SK-MEL-5 (cell line): ENCODE measurements at regions not wholly inside any gene's neighbourhood (a gene's known extent, or its start where the extent isn't known, plus 50 kb on each side); places are given as distances from the start of the nearest gene placed in this dataset.
A peak's percentile ranks its signal among the peaks of the same experiment; 100 is the strongest.
"Not testable (repeated sequence)": the region's sequence is repeated elsewhere in the genome, so short reads cannot be mapped to it uniquely, and the experiment has no call there.

Source experiments
- DNase-seq: peaks from one replicate; pipeline ENCODE4 v3.0.0-alpha.2; 2016; ENCODE audit warnings: low read depth, low spot score
- in situ Hi-C: cut with HindIII; loops from 2 replicates; pipeline ENCODE4 v1.10.0; 2016; ENCODE audit warnings: low sequenced_read_pairs, high pct_unique_total_duplicates, low pct_unique_long_range_greater_than_20kb

GRCh38 chr4:124121461-124121971 lies 591.0 kb downstream of the ANKRD50 start:
- in situ Hi-C loops: no loop called here
- no peak for DNase-seq

- DNase-seq: no peak
- in situ Hi-C loops: no loop called here
These were observed 589.4 kb downstream of the ANKRD50 start for GRCh38 chr4:124123181-124123580.

- no peak for DNase-seq
- in situ Hi-C loops: no loop called here
These were observed 588.8 kb downstream of the ANKRD50 start for GRCh38 chr4:124123721-124124120.

DNA sequence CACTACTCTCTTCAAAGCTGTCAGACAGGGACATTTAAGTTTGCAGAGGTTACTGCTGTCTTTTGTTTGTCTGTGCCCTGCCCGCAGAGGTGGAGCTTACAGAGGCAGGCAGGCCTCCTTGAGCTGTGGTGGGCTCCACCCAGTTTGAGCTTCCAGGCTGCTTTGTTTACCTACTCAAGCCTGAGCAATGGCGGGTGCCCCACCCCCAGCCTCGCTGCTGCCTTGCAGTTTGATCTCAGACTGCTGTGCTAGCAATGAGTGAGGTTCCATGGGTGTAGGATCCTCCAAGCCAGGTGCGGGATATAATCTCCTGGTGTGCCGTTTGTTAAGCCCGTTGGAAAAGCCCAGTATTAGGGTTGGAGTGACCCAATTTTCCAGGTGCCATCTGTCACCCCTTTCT lies 581.2 kb downstream of the ANKRD50 start:
- DNase-seq, in situ Hi-C loops: not testable (repeated sequence)

- in situ Hi-C loops: no loop called here
- no peak for DNase-seq
These were observed 580.4 kb downstream of the ANKRD50 start for GRCh38 chr4:124132161-124132560.

DNA sequence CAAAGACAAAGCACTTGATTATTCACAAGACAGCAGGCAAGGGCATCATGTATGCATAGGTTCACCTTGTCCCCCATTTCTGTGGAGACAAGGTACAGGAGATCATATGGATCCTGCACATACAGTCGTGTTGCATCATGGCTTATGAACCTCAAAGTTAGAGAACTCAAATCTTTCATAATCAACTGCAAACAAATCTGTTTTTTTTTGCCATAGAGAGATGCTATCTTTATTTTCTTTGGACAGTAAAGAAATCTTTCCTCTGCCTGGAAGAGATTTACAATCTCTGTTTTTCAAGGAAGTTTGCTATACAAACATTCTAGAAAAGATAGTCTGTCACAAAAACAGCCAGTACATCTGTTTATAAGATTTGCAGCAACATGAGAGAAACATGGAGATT lies 578.8 kb downstream of the ANKRD50 start:
- DNase-seq: no peak
- in situ Hi-C loops: no loop called here

DNA sequence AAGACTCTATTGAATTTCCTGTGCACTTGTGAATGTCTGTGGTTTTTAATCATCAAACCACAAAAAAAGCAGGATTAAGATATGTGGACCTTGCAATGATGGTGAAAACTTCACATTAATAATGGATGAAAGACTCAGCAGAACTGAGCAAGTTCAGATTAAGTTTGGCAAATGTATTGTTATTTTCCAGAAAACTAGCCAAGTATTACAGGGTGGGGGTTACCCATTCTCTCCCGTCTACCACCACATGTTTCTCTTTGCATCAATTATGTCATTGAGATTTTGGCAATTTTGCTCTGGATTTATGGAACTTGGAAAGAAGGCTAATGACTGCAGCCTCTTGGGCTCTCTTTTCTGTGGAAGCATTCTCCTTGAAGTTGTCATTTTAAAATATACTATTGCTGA lies 577.1 kb downstream of the ANKRD50 start:
- in situ Hi-C loops: no loop called here
- DNase-seq: no peak

- no peak for DNase-seq
These were observed 573.5 kb downstream of the ANKRD50 start for GRCh38 chr4:124139044-124139443.

GRCh38 chr4:124143632-124144031 lies 568.9 kb downstream of the ANKRD50 start:
- in situ Hi-C loops: no loop called here

More at GRCh38 chr4:124139044-124139443, 573.5 kb downstream of the ANKRD50 start:
- in situ Hi-C loops: no loop called here

GRCh38 chr4:124144238-124144654 lies 568.3 kb downstream of the ANKRD50 start:
- in situ Hi-C loops: no loop called here
- no peak for DNase-seq

More at GRCh38 chr4:124143632-124144031, 568.9 kb downstream of the ANKRD50 start:
- no peak for DNase-seq

DNA sequence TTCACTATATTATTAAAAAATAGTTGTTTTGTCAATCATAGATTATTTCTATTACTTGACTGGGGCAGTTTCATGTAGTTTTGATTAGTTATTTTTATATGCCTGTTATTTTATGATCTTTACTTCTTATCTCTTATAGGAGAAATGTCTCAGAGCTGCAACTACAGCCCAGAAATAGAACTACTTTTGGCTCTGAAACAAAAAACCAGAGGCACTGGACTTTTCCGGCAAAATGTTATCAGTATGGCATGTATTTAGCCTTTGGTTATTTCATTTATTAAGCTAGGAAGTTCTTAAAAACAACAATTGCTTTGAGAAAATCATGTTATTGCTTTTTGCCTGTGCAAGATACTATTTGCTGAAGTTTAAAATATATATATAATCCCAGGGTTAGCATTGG lies 566.5 kb downstream of the ANKRD50 start:
- in situ Hi-C loops: no loop called here
- DNase-seq: no peak

DNA sequence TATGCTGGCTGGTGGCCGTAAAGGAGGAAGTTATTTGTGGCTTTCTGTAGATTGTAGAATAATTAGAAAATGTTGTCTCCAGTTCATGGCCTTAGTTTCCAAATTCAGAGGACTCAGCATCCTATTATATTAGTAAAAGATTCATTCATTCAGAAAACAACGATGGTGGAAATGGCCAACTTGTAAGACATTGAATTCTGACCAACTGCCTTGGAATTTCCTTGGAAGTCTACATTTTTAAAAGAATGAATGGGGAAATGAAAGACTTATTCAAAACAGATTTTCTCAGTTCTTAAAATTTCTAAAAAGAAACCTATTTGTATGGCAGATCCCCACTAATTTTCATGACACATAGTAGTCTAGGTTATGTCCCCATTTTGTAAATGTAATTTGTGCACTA lies 561.5 kb downstream of the ANKRD50 start:
- in situ Hi-C loops: no loop called here
- no peak for DNase-seq

DNA sequence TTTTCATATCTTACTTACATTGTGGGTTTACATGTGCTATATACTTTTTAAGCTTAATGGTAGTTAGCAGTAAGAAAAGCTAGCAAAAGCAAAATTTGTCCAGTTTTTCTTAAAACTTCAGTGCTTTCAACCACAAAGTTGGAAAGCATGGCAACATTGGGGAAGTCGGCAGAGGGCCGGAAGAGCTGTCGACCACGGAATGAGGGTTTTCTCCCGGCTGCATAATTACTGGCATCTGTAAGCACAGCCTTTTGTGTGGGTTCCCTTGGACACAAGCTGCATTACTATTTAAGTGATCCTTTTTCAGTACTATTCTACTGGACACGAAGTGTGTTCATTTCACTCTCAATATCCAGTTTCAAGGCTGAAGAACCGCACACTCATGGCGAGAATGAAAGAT lies 560.4 kb downstream of the ANKRD50 start:
- DNase-seq: peak; percentile 7
- in situ Hi-C loops: no loop called here

DNA sequence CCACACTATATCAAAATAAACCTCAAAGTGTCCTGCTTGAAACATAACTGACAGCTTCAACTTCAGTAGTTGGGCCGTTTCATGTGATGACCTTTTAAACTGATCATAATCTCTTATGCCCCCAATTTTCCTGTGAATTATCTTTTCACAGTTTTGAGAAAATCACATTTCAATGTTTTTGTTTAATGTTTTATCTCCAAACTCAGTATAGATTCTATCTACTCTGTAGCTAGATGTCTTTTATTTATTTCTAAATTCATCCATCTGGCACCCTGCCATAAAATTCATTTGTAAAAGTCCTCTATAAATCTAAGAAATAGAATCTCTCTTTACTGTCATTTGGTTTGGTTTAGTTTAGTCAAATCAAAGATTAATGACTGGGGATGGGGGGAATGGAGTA lies 557.3 kb downstream of the ANKRD50 start:
- in situ Hi-C loops: no loop called here
- no peak for DNase-seq

DNA sequence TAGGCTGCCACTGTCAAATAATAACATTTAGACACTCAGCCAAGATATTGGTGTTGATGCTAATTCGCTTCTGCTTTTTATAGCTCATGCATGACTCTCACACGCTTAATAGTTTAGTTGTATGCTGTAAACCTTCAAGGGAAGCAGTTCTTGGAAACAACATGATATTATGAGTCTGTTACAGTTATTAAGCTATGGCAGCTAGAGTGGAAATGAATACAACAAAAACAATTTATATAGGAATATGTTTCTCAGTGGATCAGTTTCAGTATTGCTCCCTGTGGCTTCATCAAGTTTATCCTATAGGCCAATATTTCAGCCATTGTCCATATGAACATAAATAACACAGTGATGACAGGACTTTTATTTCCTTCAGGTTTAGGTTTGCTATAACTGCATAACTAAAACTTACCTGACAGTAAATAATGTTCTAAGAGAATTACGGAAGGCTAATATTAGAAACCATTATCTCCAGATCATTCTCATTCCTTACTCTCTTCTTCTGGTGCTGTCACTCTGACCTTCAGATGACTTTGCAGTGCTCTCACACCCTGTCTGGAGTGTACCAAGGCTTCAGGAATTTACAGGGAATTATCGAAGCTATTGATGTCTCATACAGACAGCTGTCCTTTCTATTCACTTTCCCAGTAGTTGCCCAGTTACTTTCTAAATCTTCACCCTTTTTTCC lies 555.0 kb downstream of the ANKRD50 start:
- no peak for DNase-seq
- in situ Hi-C loops: no loop called here

GRCh38 chr4:124163401-124163800 lies 549.1 kb downstream of the ANKRD50 start:
- in situ Hi-C loops: no loop called here
- no peak for DNase-seq

- in situ Hi-C loops: no loop called here
- no peak for DNase-seq
These were observed 544.9 kb downstream of the ANKRD50 start for GRCh38 chr4:124167602-124168001.

DNA sequence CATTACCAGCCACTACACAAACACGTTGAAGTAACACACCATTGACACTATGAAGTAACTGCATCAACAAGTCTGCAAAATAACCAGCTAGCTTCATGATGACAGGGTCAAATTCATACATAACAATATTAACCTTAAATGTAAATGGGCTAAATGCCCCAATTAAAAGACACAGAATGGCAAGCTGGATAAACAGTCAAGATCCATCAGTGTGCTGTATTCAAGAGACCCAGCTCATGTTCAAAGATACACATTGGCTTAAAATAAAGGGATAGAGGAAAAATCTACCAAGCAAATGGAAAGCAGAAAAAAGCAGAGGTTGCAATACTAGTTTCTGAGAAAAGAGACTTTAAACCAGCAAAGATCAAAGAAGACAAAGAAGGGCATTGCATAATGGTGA lies 543.0 kb downstream of the ANKRD50 start:
- DNase-seq, in situ Hi-C loops: not testable (repeated sequence)

DNA sequence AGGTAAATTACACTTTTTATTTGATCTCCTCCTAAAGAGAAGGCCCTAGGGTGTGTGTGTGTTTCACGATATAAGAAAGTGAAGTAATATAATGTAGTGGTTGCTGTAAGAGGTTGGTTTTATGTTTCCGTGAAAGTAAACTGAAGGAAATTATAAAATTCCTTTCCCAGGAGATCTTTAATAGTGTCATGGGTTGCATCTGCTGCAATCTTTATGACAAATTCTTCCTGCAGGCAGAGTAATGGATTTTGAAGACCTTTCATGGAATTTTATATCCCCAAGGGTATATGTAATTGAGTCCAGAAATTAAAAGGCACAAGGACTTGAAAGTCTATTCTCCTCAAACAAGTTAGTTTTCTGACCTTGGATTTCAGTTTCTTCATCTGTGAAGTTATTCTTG lies 538.6 kb downstream of the ANKRD50 start:
- no peak for DNase-seq
- in situ Hi-C loops: no loop called here
